HCT116 (cell line): ENCODE measurements at regions not wholly inside any gene's neighbourhood (a gene's known extent, or its start where the extent isn't known, plus 50 kb on each side); places are given as distances from the start of the nearest gene placed in this dataset.

ENCODE experiments used
- CBX3 ChIP-seq: IDR thresholded peaks from 2 replicates; pipeline ENCODE4 v1.6.1; 2012; ENCODE audit warnings: low read depth
- CTCF ChIP-seq, 3 experiments: fragments of 200-600 bp in 1 of 3; sonication (generic) in 1 of 3; IDR thresholded peaks in 2 of 3; conservative IDR thresholded peaks in 1 of 3; 2 replicates each; pipeline ENCODE4 v1.5.1; 2012 to 2017; ENCODE audit warnings: low read depth in 2 of 3, low read length in 2 of 3, antibody characterized with exemption in 1 of 3, borderline replicate concordance in 1 of 3, control low read depth in 1 of 3, mild to moderate bottlenecking in 1 of 3, mixed read lengths in 1 of 3, mixed run types in 1 of 3, moderate library complexity in 1 of 3; ENCODE audit not compliant: insufficient read depth in 1 of 3
- EZH2 ChIP-seq: fragments of 200-600 bp; sonication (generic); IDR thresholded peaks from 2 replicates; pipeline ENCODE4 v1.6.1; 2017; ENCODE audit warnings: antibody characterized with exemption, mixed run types
- EZH2phosphoT487 ChIP-seq: fragments of 200-600 bp; IDR thresholded peaks from 2 replicates; pipeline ENCODE4 v1.6.1; 2018; ENCODE audit warnings: antibody characterized with exemption, borderline replicate concordance
- POLR2A ChIP-seq: IDR thresholded peaks from 2 replicates; pipeline ENCODE4 v1.7.0; 2011; ENCODE audit warnings: borderline replicate concordance; ENCODE audit not compliant: insufficient read depth, insufficient read length; ENCODE audit errors: extremely low read depth
- POLR2AphosphoS5 ChIP-seq: IDR thresholded peaks from 2 replicates; pipeline ENCODE4 v1.6.1; 2011; ENCODE audit warnings: mild to moderate bottlenecking, low read depth, low read length, moderate library complexity
- SP1 ChIP-seq: IDR thresholded peaks from 2 replicates; pipeline ENCODE4 v1.6.1; 2012; ENCODE audit warnings: low read depth

GRCh38 chr3:174767853-174768382 is 91.2 kb upstream of the NAALADL2 start:
- TF ChIP-seq SP1 (no peak), CBX3 (no peak), CTCF (IDR thresholded peaks at IDR 0.05 in 2 of 3, conservative IDR thresholded peaks at IDR 0.05 in 1 of 3; ENCODE audit: borderline replicate concordance in 1 of 3, insufficient read depth in 1 of 3, low read depth in 2 of 3, low read length in 2 of 3) (no peak), POLR2A (no peak), EZH2phosphoT487 (no peak), POLR2AphosphoS5 (no peak), EZH2 (no peak)
